OCI-LY3 (cell line): ENCODE measurements at regions not wholly inside any gene's neighbourhood (a gene's known extent, or its start where the extent isn't known, plus 50 kb on each side); places are given as distances from the start of the nearest gene placed in this dataset.

Experiments
- CTCF ChIP-seq: fragments of 200-600, 300-600 bp; sonication (generic); IDR thresholded peaks from 2 replicates; pipeline ENCODE4 v1.5.1; 2014; ENCODE audit warnings: antibody characterized with exemption, low read length, low read depth
- EZH2phosphoT487 ChIP-seq: fragments of 200-600 bp; shearing (Covaris generic); IDR thresholded peaks from 2 replicates; pipeline ENCODE4 v1.6.1; 2018; ENCODE audit warnings: antibody characterized with exemption, mixed run types, low read depth

GRCh38 chr3:8113626-8114025 lies 388.0 kb upstream of the LMCD1 start:
- no peak for TF ChIP-seq CTCF
- TF ChIP-seq EZH2phosphoT487: no peak
